ENCODE measurements at regions not wholly inside any gene's neighbourhood (a gene's known extent, or its start where the extent isn't known, plus 50 kb on each side); places are given as distances from the start of the nearest gene placed in this dataset.

- DNase-seq, result no peak
Observed at GRCh38 chr10:131825960-131826650, 74.7 kb upstream of the PPP2R2D start.

GRCh38 chr10:131829156-131829930 lies 71.5 kb upstream of the PPP2R2D start:
- DNase-seq, result no peak

GRCh38 chr10:131830446-131831130 lies 70.2 kb upstream of the PPP2R2D start:
- DNase-seq, result no peak

GRCh38 chr10:131831561-131831960 lies 69.2 kb upstream of the PPP2R2D start:
- DNase-seq, result no peak

GRCh38 chr10:131832056-131832685 lies 68.6 kb upstream of the PPP2R2D start:
- DNase-seq, result no peak

- no peak for DNase-seq
Observed at GRCh38 chr10:131833013-131833412, 67.8 kb upstream of the PPP2R2D start.

- no peak for DNase-seq
Observed at GRCh38 chr10:131833446-131834080, 67.2 kb upstream of the PPP2R2D start.

- no peak for DNase-seq
Observed at GRCh38 chr10:131834152-131834810, 66.5 kb upstream of the PPP2R2D start.

GRCh38 chr10:131838966-131839742 lies 61.7 kb upstream of the PPP2R2D start:
- no peak for DNase-seq

- peak; percentile 11 for DNase-seq
Observed at GRCh38 chr10:131839880-131840787, 60.7 kb upstream of the PPP2R2D start.

GRCh38 chr10:131840788-131841118 lies 60.1 kb upstream of the PPP2R2D start:
- DNase-seq, result no peak

GRCh38 chr10:131841131-131841660 lies 59.6 kb upstream of the PPP2R2D start:
- no peak for DNase-seq

GRCh38 chr10:131841661-131842139 lies 59.1 kb upstream of the PPP2R2D start:
- no peak for DNase-seq

GRCh38 chr10:131842351-131843088 lies 58.3 kb upstream of the PPP2R2D start:
- no peak for DNase-seq

GRCh38 chr10:131843089-131843595 lies 57.7 kb upstream of the PPP2R2D start:
- DNase-seq, result no peak

- DNase-seq, result no peak
Observed at GRCh38 chr10:131843881-131844284, 56.9 kb upstream of the PPP2R2D start.

- no peak for DNase-seq
Observed at GRCh38 chr10:131844529-131845084, 56.2 kb upstream of the PPP2R2D start.

- DNase-seq, result no peak
Observed at GRCh38 chr10:131845505-131846239, 55.1 kb upstream of the PPP2R2D start.
